Trophoblast cell (in vitro differentiated cells and primary cell): ENCODE measurements at regions not wholly inside any gene's neighbourhood (a gene's known extent, or its start where the extent isn't known, plus 50 kb on each side); places are given as distances from the start of the nearest gene placed in this dataset.
"Not testable (repeated sequence)": the region's sequence is repeated elsewhere in the genome, so short reads cannot be mapped to it uniquely, and the experiment has no call there.

ENCODE experiments used
- DNase-seq, 2 donors: peaks; one replicate each; pipeline ENCODE4 v3.0.0-alpha.2; 2016
- H2AFZ ChIP-seq: 2 replicates; pipeline ENCODE4 v1.6.1; 2013; ENCODE audit warnings: low read length, moderate library complexity, mild to moderate bottlenecking; ENCODE audit not compliant: insufficient read depth, poor library complexity
- H2AK5ac ChIP-seq: 2 replicates; pipeline ENCODE4 v1.6.1; 2013; ENCODE audit warnings: mild to moderate bottlenecking, low read length
- H2BK120ac ChIP-seq: 2 replicates; pipeline ENCODE4 v1.6.1; 2013; ENCODE audit warnings: low read length, mild to moderate bottlenecking, moderate library complexity; ENCODE audit not compliant: insufficient read depth, poor library complexity
- H2BK12ac ChIP-seq: 2 replicates; pipeline ENCODE4 v1.6.1; 2013; ENCODE audit warnings: mild to moderate bottlenecking, low read length, moderate library complexity
- H2BK5ac ChIP-seq: 2 replicates; pipeline ENCODE4 v1.6.1; 2013; ENCODE audit warnings: low read length, low read depth, moderate library complexity, mild to moderate bottlenecking; ENCODE audit not compliant: poor library complexity
- H3K14ac ChIP-seq: 2 replicates; pipeline ENCODE4 v1.6.1; 2013; ENCODE audit warnings: mild to moderate bottlenecking, low read length
- H3K18ac ChIP-seq: 2 replicates; pipeline ENCODE4 v1.6.1; 2013; ENCODE audit warnings: mild to moderate bottlenecking, low read length
- H3K23ac ChIP-seq: 2 replicates; pipeline ENCODE4 v1.6.1; 2013; ENCODE audit warnings: low read length
- H3K27ac ChIP-seq: 2 replicates; pipeline ENCODE4 v1.5.1; 2013; ENCODE audit warnings: low read depth, mild to moderate bottlenecking, inconsistent platforms, low read length, moderate library complexity
- H3K27me3 ChIP-seq: 2 replicates; pipeline ENCODE4 v1.6.1; 2013; ENCODE audit warnings: inconsistent platforms, mild to moderate bottlenecking, low read length, moderate library complexity; ENCODE audit not compliant: insufficient read depth
- H3K36me3 ChIP-seq, 2 experiments: 1 replicate in 1 of 2; 2 replicates in 1 of 2; pipeline ENCODE4 v1.6.1; 2013; ENCODE audit warnings: low read length in 2 of 2, mild to moderate bottlenecking in 2 of 2, moderate library complexity in 1 of 2; ENCODE audit not compliant: insufficient read depth in 2 of 2, control insufficient read depth in 1 of 2
- H3K4ac ChIP-seq: 2 replicates; pipeline ENCODE4 v1.6.1; 2013; ENCODE audit warnings: low read depth, mild to moderate bottlenecking, low read length, moderate library complexity
- H3K4me1 ChIP-seq, 2 experiments: 1 replicate in 1 of 2; 2 replicates in 1 of 2; pipeline ENCODE4 v1.6.1; 2013; ENCODE audit warnings: low read length in 2 of 2, mild to moderate bottlenecking in 2 of 2, moderate library complexity in 1 of 2; ENCODE audit not compliant: insufficient read depth in 2 of 2, control insufficient read depth in 1 of 2
- H3K4me2 ChIP-seq: 2 replicates; pipeline ENCODE4 v1.6.1; 2013; ENCODE audit warnings: inconsistent platforms, mild to moderate bottlenecking, low read length, moderate library complexity
- H3K4me3 ChIP-seq: 2 replicates; pipeline ENCODE4 v1.5.1; 2013; ENCODE audit warnings: mild to moderate bottlenecking, low read depth, low read length, inconsistent platforms
- H3K79me1 ChIP-seq: one replicate; pipeline ENCODE4 v1.6.1; 2013; ENCODE audit warnings: low read length
- H3K79me2 ChIP-seq: 2 replicates; pipeline ENCODE4 v1.6.1; 2013; ENCODE audit warnings: low read length, mild to moderate bottlenecking; ENCODE audit not compliant: control insufficient read depth, insufficient read depth, poor library complexity
- H3K9ac ChIP-seq: 2 replicates; pipeline ENCODE4 v1.6.1; 2013; ENCODE audit warnings: mild to moderate bottlenecking, low read length
- H3K9me3 ChIP-seq: 2 replicates; pipeline ENCODE4 v1.6.1; 2013; ENCODE audit warnings: low read depth, mild to moderate bottlenecking, control low read depth, inconsistent platforms, low read length; ENCODE audit not compliant: insufficient read depth
- H4K12ac ChIP-seq: 2 replicates; pipeline ENCODE4 v1.6.1; 2013; ENCODE audit warnings: low read depth, mild to moderate bottlenecking, low read length, moderate library complexity
- H4K8ac ChIP-seq: 2 replicates; pipeline ENCODE4 v1.6.1; 2013; ENCODE audit warnings: low read depth, mild to moderate bottlenecking, low read length, moderate library complexity
- H4K91ac ChIP-seq: one replicate; pipeline ENCODE4 v1.6.1; 2013; ENCODE audit warnings: low read depth, mild to moderate bottlenecking, low read length, moderate library complexity
- WGBS: extraction: QIAGEN DNeasy Blood & Tissue Kit; methylation state at CpG from one replicate; pipeline ENCODE4 v1.1.7; 2013; ENCODE audit warnings: missing lambda C conversion rate; ENCODE audit not compliant: insufficient read length, insufficient coverage; ENCODE audit errors: extremely low coverage; 5-methylcytosine and 5-hydroxymethylcytosine counted together

DNA sequence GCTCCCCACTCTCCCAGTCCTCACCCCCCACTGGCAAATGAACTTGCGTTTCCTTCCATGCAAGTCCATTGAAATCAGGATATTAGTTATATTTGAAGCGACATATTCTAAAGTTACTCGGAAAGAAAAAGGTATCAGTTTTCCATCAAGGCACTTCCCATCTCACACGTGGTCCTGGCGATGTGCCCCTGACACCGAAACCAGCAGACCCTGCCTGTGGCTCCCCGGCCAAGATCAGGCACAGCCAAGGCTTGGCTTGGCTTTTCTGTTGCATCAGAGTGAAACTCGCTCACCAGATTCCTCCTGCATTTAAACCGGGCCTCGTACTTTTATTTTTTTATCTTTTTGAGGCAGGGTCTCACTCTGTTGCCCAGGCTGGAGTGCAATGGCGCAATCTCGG, 195.1 kb downstream of the NPIPB11 start:
- not testable (repeated sequence) for H4K8ac ChIP-seq, H3K23ac ChIP-seq, H3K4ac ChIP-seq, H3K79me2 ChIP-seq, H2AK5ac ChIP-seq, H2BK5ac ChIP-seq, H3K14ac ChIP-seq, H4K91ac ChIP-seq, H2BK120ac ChIP-seq, H4K12ac ChIP-seq, H3K18ac ChIP-seq, H3K79me1 ChIP-seq, H2AFZ ChIP-seq, H3K27ac ChIP-seq, H2BK12ac ChIP-seq, H3K4me1 ChIP-seq, H3K4me2 ChIP-seq, DNase-seq, H3K4me3 ChIP-seq, H3K27me3 ChIP-seq, H3K36me3 ChIP-seq, H3K9ac ChIP-seq, H3K9me3 ChIP-seq
- no CpG with 5 or more reads among the region's 12 CpGs for WGBS

DNA sequence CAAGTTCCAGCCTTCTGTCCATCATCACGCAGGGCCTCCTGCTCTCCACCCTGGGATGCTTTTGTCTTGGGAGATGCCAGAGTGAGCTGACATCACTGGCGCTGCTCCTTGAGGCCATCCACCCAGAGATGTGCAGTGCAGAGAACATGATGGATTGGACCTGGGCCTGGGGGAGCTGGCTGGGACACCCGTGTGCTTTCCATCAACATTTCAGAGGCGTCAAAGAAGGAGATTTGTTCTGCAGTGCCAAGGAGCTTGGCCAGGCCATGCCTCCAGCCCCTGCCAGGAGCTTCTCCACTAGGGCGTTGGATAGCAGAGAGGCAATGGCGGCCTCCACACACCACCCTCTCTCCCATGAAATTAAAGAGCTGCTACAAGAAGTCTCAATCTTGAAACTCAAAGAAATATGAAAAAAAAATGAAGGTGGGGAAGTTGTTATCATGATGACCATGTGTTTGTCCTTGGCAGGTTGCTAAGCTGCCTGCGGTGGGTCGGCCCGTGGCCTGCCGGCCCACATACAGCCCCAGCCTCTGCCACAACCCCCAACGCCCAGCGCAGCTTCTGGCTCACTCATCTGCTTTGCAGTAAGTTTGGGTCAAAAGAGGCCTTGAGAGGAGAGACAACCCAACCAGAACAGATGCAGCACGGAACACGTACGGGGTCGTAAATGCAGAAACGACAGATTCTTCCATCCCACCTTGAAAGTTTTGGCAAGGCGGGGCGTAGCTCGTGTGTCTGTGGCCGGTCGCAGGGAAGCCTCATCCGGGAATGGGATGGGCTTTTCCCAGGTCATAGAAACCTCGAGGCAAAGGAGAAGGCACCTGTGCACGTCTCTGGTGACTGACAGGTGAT, 196.0 kb downstream of the NPIPB11 start:
- not testable (repeated sequence) for H3K23ac ChIP-seq, H3K4me1 ChIP-seq, H3K27ac ChIP-seq, H3K4me2 ChIP-seq, H3K4ac ChIP-seq, H3K4me3 ChIP-seq, H2BK5ac ChIP-seq, H3K9ac ChIP-seq, H3K79me1 ChIP-seq, H4K91ac ChIP-seq, H2AFZ ChIP-seq, H2BK12ac ChIP-seq, H3K79me2 ChIP-seq, H2AK5ac ChIP-seq, H3K18ac ChIP-seq, H4K12ac ChIP-seq, H2BK120ac ChIP-seq, H3K14ac ChIP-seq, DNase-seq, H3K9me3 ChIP-seq, H3K36me3 ChIP-seq, H3K27me3 ChIP-seq, H4K8ac ChIP-seq
- WGBS: no CpG with 5 or more reads among the region's 25 CpGs

DNA sequence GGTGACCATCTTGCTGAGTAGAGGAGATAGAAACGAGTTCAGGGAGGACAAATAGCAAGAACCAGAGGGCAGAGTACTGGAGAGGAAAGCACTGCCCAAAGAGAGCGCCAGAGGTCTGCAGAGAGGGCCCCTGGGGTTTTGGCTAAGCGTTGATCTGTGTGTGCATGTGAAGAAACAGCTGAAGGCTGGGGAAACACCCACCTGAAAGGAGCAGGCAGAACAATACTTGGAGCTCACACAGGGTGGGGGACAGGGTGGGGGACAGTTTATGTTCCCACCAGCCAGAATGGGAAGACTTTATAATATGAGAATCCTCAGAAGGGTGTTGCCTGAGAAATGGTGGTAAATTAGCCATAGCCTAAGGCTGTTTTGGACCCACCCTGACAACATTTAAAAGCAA, 200.4 kb downstream of the NPIPB11 start:
- not testable (repeated sequence) for H3K79me2 ChIP-seq, H3K18ac ChIP-seq, H3K23ac ChIP-seq, H3K9me3 ChIP-seq, H4K12ac ChIP-seq, H4K91ac ChIP-seq, H2BK12ac ChIP-seq, H3K27me3 ChIP-seq, H3K4ac ChIP-seq, H3K27ac ChIP-seq, H3K4me3 ChIP-seq, H3K9ac ChIP-seq, H2AK5ac ChIP-seq, H3K4me2 ChIP-seq, DNase-seq, H3K14ac ChIP-seq, H3K79me1 ChIP-seq, H3K4me1 ChIP-seq, H2BK120ac ChIP-seq, H2AFZ ChIP-seq, H2BK5ac ChIP-seq, H3K36me3 ChIP-seq, H4K8ac ChIP-seq
- no CpG with 5 or more reads among the region's 3 CpGs for WGBS

DNA sequence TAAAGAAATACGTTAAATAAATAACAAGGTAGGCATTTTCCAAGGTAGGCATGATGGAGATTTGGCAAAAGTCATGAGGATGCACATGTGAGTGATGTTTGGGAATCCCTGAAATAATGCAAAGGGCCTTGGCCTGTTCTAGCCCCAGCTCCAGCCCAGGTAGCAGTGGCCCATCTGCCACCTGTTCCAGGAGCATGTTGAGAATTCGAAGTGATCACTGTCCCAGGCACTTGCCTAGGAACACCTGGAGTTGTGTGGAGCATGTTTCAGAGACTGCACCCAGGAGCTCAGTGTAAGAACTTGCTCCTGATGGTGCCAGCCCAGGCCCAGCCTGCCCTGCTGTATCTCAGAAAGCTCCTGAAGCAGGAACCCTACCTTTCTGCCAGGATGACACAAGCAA, 201.4 kb downstream of the NPIPB11 start:
- not testable (repeated sequence) for H3K4me3 ChIP-seq, H3K27ac ChIP-seq, H3K79me2 ChIP-seq, H3K9ac ChIP-seq, H2BK5ac ChIP-seq, H2AFZ ChIP-seq, H3K4me1 ChIP-seq, H3K14ac ChIP-seq, H2BK12ac ChIP-seq, DNase-seq, H2BK120ac ChIP-seq, H3K36me3 ChIP-seq, H3K23ac ChIP-seq, H3K79me1 ChIP-seq, H3K9me3 ChIP-seq, H4K91ac ChIP-seq, H3K18ac ChIP-seq, H3K4me2 ChIP-seq, H4K12ac ChIP-seq, H2AK5ac ChIP-seq, H4K8ac ChIP-seq, H3K27me3 ChIP-seq, H3K4ac ChIP-seq
- no CpG with 5 or more reads among the region's 2 CpGs for WGBS
